ENCODE measurements at regions not wholly inside any gene's neighbourhood (a gene's known extent, or its start where the extent isn't known, plus 50 kb on each side); places are given as distances from the start of the nearest gene placed in this dataset.

DNA sequence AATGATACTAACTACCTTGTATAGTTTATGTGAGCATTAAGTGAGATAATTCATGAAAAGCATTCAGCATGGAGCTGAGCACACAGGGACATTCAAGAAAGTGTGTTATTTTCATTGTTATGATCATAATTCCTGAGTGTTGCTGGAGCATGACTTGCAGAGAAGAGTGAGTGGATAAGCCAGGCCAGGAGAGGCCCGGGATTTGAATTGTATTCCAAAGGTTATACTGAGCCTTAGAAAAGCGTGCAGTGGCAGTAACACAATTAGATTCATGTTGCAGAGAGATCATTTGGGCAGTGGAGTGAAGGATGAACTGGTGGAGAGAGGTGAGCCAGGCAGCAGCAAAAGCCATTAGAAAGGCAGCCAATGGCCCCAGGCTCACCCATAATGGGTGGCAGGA is 142.9 kb upstream of the SH3BP4 start:
- TF ChIP-seq, protein P1, sequence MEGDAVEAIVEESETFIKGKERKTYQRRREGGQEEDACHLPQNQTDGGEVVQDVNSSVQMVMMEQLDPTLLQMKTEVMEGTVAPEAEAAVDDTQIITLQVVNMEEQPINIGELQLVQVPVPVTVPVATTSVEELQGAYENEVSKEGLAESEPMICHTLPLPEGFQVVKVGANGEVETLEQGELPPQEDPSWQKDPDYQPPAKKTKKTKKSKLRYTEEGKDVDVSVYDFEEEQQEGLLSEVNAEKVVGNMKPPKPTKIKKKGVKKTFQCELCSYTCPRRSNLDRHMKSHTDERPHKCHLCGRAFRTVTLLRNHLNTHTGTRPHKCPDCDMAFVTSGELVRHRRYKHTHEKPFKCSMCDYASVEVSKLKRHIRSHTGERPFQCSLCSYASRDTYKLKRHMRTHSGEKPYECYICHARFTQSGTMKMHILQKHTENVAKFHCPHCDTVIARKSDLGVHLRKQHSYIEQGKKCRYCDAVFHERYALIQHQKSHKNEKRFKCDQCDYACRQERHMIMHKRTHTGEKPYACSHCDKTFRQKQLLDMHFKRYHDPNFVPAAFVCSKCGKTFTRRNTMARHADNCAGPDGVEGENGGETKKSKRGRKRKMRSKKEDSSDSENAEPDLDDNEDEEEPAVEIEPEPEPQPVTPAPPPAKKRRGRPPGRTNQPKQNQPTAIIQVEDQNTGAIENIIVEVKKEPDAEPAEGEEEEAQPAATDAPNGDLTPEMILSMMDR (conservative IDR thresholded peaks at IDR 0.05 in 1 of 2, IDR thresholded peaks at IDR 0.05 in 1 of 2; ENCODE audit: low read depth in 1 of 2, low read length in 2 of 2): no peak
- no peak for TF ChIP-seq EZH2 (IDR thresholded peaks at IDR 0.05; ENCODE audit: low read length, missing control alignments)
